Stimulated activated naive CD4-positive, alpha-beta T cell treated with Interleukin-2 at 50 U/mL for 16 hours (primary cell): ENCODE measurements at regions not wholly inside any gene's neighbourhood (a gene's known extent, or its start where the extent isn't known, plus 50 kb on each side); places are given as distances from the start of the nearest gene placed in this dataset.
"Not testable (repeated sequence)": the region's sequence is repeated elsewhere in the genome, so short reads cannot be mapped to it uniquely, and the experiment has no call there.

ENCODE experiments used
- DNase-seq: peaks from one replicate; lab custom pipeline; 2025; lab: John Stamatoyannopoulos, UW

- DNase-seq = no peak
Measured at GRCh38 chr5:68983043-68983442, 110.8 kb upstream of the SLC30A5 start.

GRCh38 chr5:68983959-68984358 lies 109.9 kb upstream of the SLC30A5 start:
- no peak for DNase-seq

- no peak for DNase-seq
Measured at GRCh38 chr5:68991279-68992084, 102.3 kb upstream of the SLC30A5 start.

- DNase-seq = no peak
Measured at GRCh38 chr5:68994645-68995044, 99.2 kb upstream of the SLC30A5 start.

- DNase-seq = no peak
Measured at GRCh38 chr5:68995845-68996545, 97.8 kb upstream of the SLC30A5 start.

GRCh38 chr5:68999181-68999580 lies 94.6 kb upstream of the SLC30A5 start:
- no peak for DNase-seq

- no peak for DNase-seq
Measured at GRCh38 chr5:69000216-69000919, 93.4 kb upstream of the SLC30A5 start.

GRCh38 chr5:69000949-69001348 lies 92.9 kb upstream of the SLC30A5 start:
- no peak for DNase-seq

- DNase-seq = no peak
Measured at GRCh38 chr5:69001627-69002026, 92.2 kb upstream of the SLC30A5 start.

GRCh38 chr5:69004127-69004526 lies 89.7 kb upstream of the SLC30A5 start:
- DNase-seq = no peak

GRCh38 chr5:69004676-69005075 lies 89.1 kb upstream of the SLC30A5 start:
- no peak for DNase-seq

GRCh38 chr5:69006030-69006429 lies 87.8 kb upstream of the SLC30A5 start:
- no peak for DNase-seq

- DNase-seq = no peak
Measured at GRCh38 chr5:69007163-69007562, 86.7 kb upstream of the SLC30A5 start.

GRCh38 chr5:69007726-69008368 lies 86.0 kb upstream of the SLC30A5 start:
- peak; percentile 47 for DNase-seq

- no peak for DNase-seq
Measured at GRCh38 chr5:69010476-69010875, 83.3 kb upstream of the SLC30A5 start.

- no peak for DNase-seq
Measured at GRCh38 chr5:69011910-69012309, 81.9 kb upstream of the SLC30A5 start.

- DNase-seq = no peak
Measured at GRCh38 chr5:69013481-69013880, 80.3 kb upstream of the SLC30A5 start.

- DNase-seq = not testable (repeated sequence)
Measured at GRCh38 chr5:69014007-69014406, 79.8 kb upstream of the SLC30A5 start.

GRCh38 chr5:69019668-69020375 lies 74.0 kb upstream of the SLC30A5 start:
- no peak for DNase-seq

- DNase-seq = no peak
Measured at GRCh38 chr5:69024241-69024651, 69.6 kb upstream of the SLC30A5 start.

GRCh38 chr5:69029292-69029691 lies 64.5 kb upstream of the SLC30A5 start:
- no peak for DNase-seq
